B cell (primary cell): ENCODE measurements at regions not wholly inside any gene's neighbourhood (a gene's known extent, or its start where the extent isn't known, plus 50 kb on each side); places are given as distances from the start of the nearest gene placed in this dataset.

Source experiments
- EZH2 ChIP-seq: IDR thresholded peaks from 2 replicates; pipeline ENCODE4 v1.6.1; 2012; ENCODE audit warnings: borderline replicate concordance, low read depth, mild to moderate bottlenecking, moderate library complexity, low read length; ENCODE audit not compliant: insufficient read depth, poor library complexity, severe bottlenecking
- TF ChIP-seq, protein P1 (sequence below): fragments of 200-600 bp; IDR thresholded peaks from one replicate; pipeline ENCODE4 v1.8.0; 2022; ENCODE audit warnings: antibody characterized with exemption, mild to moderate bottlenecking

DNA sequence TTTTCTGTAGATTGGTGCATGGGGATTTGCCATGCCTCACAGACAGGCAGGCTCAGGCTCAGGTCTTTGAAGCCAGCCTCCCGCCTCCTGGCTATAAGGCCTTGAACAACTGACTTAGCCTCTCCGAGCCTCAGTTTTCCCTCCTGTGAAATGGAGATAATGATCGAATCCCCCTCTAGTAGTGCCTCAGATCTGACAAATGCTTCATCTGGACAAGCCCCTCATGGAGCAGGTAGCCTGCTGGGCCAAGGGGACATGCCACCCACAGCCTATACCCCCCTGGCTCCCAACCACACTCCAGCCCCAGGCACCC lies 68.1 kb upstream of the LCTL start:
- TF ChIP-seq, protein P1, sequence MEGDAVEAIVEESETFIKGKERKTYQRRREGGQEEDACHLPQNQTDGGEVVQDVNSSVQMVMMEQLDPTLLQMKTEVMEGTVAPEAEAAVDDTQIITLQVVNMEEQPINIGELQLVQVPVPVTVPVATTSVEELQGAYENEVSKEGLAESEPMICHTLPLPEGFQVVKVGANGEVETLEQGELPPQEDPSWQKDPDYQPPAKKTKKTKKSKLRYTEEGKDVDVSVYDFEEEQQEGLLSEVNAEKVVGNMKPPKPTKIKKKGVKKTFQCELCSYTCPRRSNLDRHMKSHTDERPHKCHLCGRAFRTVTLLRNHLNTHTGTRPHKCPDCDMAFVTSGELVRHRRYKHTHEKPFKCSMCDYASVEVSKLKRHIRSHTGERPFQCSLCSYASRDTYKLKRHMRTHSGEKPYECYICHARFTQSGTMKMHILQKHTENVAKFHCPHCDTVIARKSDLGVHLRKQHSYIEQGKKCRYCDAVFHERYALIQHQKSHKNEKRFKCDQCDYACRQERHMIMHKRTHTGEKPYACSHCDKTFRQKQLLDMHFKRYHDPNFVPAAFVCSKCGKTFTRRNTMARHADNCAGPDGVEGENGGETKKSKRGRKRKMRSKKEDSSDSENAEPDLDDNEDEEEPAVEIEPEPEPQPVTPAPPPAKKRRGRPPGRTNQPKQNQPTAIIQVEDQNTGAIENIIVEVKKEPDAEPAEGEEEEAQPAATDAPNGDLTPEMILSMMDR: no peak
- TF ChIP-seq EZH2: no peak
